ENCODE measurements at regions not wholly inside any gene's neighbourhood (a gene's known extent, or its start where the extent isn't known, plus 50 kb on each side); places are given as distances from the start of the nearest gene placed in this dataset.
"Not testable (repeated sequence)": the region's sequence is repeated elsewhere in the genome, so short reads cannot be mapped to it uniquely, and the experiment has no call there.

GRCh38 chrX:460116-460515 lies 73.4 kb upstream of the PPP2R3B start:
- in situ Hi-C loops (cut with HindIII; ENCODE audit: low pct_unique_long_range_greater_than_20kb, low sequenced_read_pairs), result no loop called here
- no peak for DNase-seq (ENCODE audit: low read depth)

- in situ Hi-C loops (cut with HindIII; ENCODE audit: low pct_unique_long_range_greater_than_20kb, low sequenced_read_pairs), result no loop called here
- DNase-seq (ENCODE audit: low read depth), result no peak
These were observed 74.3 kb upstream of the PPP2R3B start for GRCh38 chrX:460823-461640.

- no peak for DNase-seq (ENCODE audit: low read depth)
- in situ Hi-C loops (cut with HindIII; ENCODE audit: low pct_unique_long_range_greater_than_20kb, low sequenced_read_pairs), result no loop called here
These were observed 76.1 kb upstream of the PPP2R3B start for GRCh38 chrX:462853-463252.

- in situ Hi-C loops (cut with HindIII; ENCODE audit: low pct_unique_long_range_greater_than_20kb, low sequenced_read_pairs), result no loop called here
- DNase-seq (ENCODE audit: low read depth), result no peak
These were observed 78.9 kb upstream of the PPP2R3B start for GRCh38 chrX:465418-466215.

GRCh38 chrX:466836-467235 lies 80.1 kb upstream of the PPP2R3B start:
- in situ Hi-C loops (cut with HindIII; ENCODE audit: low pct_unique_long_range_greater_than_20kb, low sequenced_read_pairs); DNase-seq (ENCODE audit: low read depth): not testable (repeated sequence)

GRCh38 chrX:467686-468085 lies 81.0 kb upstream of the PPP2R3B start:
- DNase-seq (ENCODE audit: low read depth); in situ Hi-C loops (cut with HindIII; ENCODE audit: low pct_unique_long_range_greater_than_20kb, low sequenced_read_pairs): not testable (repeated sequence)

GRCh38 chrX:468979-469378 lies 82.3 kb upstream of the PPP2R3B start:
- in situ Hi-C loops (cut with HindIII; ENCODE audit: low pct_unique_long_range_greater_than_20kb, low sequenced_read_pairs), result no loop called here
- no peak for DNase-seq (ENCODE audit: low read depth)

GRCh38 chrX:470686-471085 lies 84.0 kb upstream of the PPP2R3B start:
- in situ Hi-C loops (cut with HindIII; ENCODE audit: low pct_unique_long_range_greater_than_20kb, low sequenced_read_pairs), result no loop called here

GRCh38 chrX:471281-471680 lies 84.6 kb upstream of the PPP2R3B start:
- no peak for DNase-seq (ENCODE audit: low read depth)
- in situ Hi-C loops (cut with HindIII; ENCODE audit: low pct_unique_long_range_greater_than_20kb, low sequenced_read_pairs), result no loop called here

More at GRCh38 chrX:470686-471085, 84.0 kb upstream of the PPP2R3B start:
- no peak for DNase-seq (ENCODE audit: low read depth)

GRCh38 chrX:472275-472674 lies 85.6 kb upstream of the PPP2R3B start:
- DNase-seq (ENCODE audit: low read depth); in situ Hi-C loops (cut with HindIII; ENCODE audit: low pct_unique_long_range_greater_than_20kb, low sequenced_read_pairs): not testable (repeated sequence)

GRCh38 chrX:475926-476723 lies 89.4 kb upstream of the PPP2R3B start:
- in situ Hi-C loops (cut with HindIII; ENCODE audit: low pct_unique_long_range_greater_than_20kb, low sequenced_read_pairs), result no loop called here
- DNase-seq (ENCODE audit: low read depth), result peak; percentile 64

GRCh38 chrX:476724-477075 lies 90.0 kb upstream of the PPP2R3B start:
- in situ Hi-C loops (cut with HindIII; ENCODE audit: low pct_unique_long_range_greater_than_20kb, low sequenced_read_pairs), result no loop called here
- no peak for DNase-seq (ENCODE audit: low read depth)

- DNase-seq (ENCODE audit: low read depth), result no peak
- in situ Hi-C loops (cut with HindIII; ENCODE audit: low pct_unique_long_range_greater_than_20kb, low sequenced_read_pairs), result no loop called here
These were observed 90.8 kb upstream of the PPP2R3B start for GRCh38 chrX:477441-478012.

GRCh38 chrX:479273-479981 lies 92.7 kb upstream of the PPP2R3B start:
- in situ Hi-C loops (cut with HindIII; ENCODE audit: low pct_unique_long_range_greater_than_20kb, low sequenced_read_pairs), result no loop called here
- DNase-seq (ENCODE audit: low read depth), result no peak

- in situ Hi-C loops (cut with HindIII; ENCODE audit: low pct_unique_long_range_greater_than_20kb, low sequenced_read_pairs), result no loop called here
- no peak for DNase-seq (ENCODE audit: low read depth)
These were observed 94.2 kb upstream of the PPP2R3B start for GRCh38 chrX:480861-481417.

GRCh38 chrX:482192-482701 lies 95.5 kb upstream of the PPP2R3B start:
- in situ Hi-C loops (cut with HindIII; ENCODE audit: low pct_unique_long_range_greater_than_20kb, low sequenced_read_pairs), result no loop called here
- no peak for DNase-seq (ENCODE audit: low read depth)

- peak; percentile 74 for DNase-seq (ENCODE audit: low read depth)
- in situ Hi-C loops (cut with HindIII; ENCODE audit: low pct_unique_long_range_greater_than_20kb, low sequenced_read_pairs), result no loop called here
These were observed 96.0 kb upstream of the PPP2R3B start for GRCh38 chrX:482702-483203.

Data from Caki2 (cell line).